Chondrocyte (in vitro differentiated cells): ENCODE measurements at regions not wholly inside any gene's neighbourhood (a gene's known extent, or its start where the extent isn't known, plus 50 kb on each side); places are given as distances from the start of the nearest gene placed in this dataset.

ENCODE experiments used
- DNase-seq: peaks from one replicate; pipeline ENCODE4 v3.0.0; 2021; ENCODE audit warnings: mixed read lengths, low spot score
- H3K27ac Mint-ChIP-seq: one replicate; pipeline ENCODE4 v1.8.0; 2021; ENCODE audit warnings: mild to moderate bottlenecking, moderate library complexity, mixed read lengths; ENCODE audit not compliant: unreplicated experiment
- H3K27me3 Mint-ChIP-seq: 2 replicates; pipeline ENCODE4 v1.8.0; 2021; ENCODE audit warnings: low read depth, mixed read lengths
- H3K36me3 Mint-ChIP-seq: 2 replicates; pipeline ENCODE4 v1.8.0; 2021; ENCODE audit warnings: low read depth, mixed read lengths
- H3K4me1 Mint-ChIP-seq: 2 replicates; pipeline ENCODE4 v1.8.0; 2021; ENCODE audit warnings: low read depth, mild to moderate bottlenecking, mixed read lengths
- H3K4me3 Mint-ChIP-seq: one replicate; pipeline ENCODE4 v1.8.0; 2021; ENCODE audit warnings: mild to moderate bottlenecking, moderate library complexity, mixed read lengths; ENCODE audit not compliant: unreplicated experiment
- H3K9me3 Mint-ChIP-seq: 2 replicates; pipeline ENCODE4 v1.8.0; 2021; ENCODE audit warnings: low read depth, mixed read lengths
- CTCF ChIP-seq: fragments of 200-600 bp; sonication (generic); IDR thresholded peaks from 2 replicates; pipeline ENCODE4 v1.5.0; 2021; ENCODE audit warnings: antibody characterized with exemption, mild to moderate bottlenecking, moderate library complexity

GRCh38 chr6:14723535-14724086 is 522.3 kb upstream of the JARID2 start:
- Mint-ChIP-seq H3K27me3 (no peaks in the 10 kb centered on the region), H3K4me1 (peaks cover 9% of the 10 kb centered on the region), H3K27ac (no peak overlapping the region), H3K4me3 (no peak overlapping the region), H3K36me3 (peaks cover 1% of the 10 kb centered on the region), H3K9me3 (no peaks in the 10 kb centered on the region)
- DNase-seq, result no peak
- no peak for TF ChIP-seq CTCF

- H3K4me3 Mint-ChIP-seq, result no peak overlapping the region
- no peak for DNase-seq
- H3K36me3 Mint-ChIP-seq, result peaks cover 1% of the 10 kb centered on the region
- peaks cover 5% of the 10 kb centered on the region for H3K4me1 Mint-ChIP-seq
- no peaks in the 10 kb centered on the region for H3K9me3 Mint-ChIP-seq
- H3K27me3 Mint-ChIP-seq, result no peaks in the 10 kb centered on the region
- TF ChIP-seq CTCF, result no peak
- H3K27ac Mint-ChIP-seq, result no peak overlapping the region
Observed at GRCh38 chr6:14724549-14724948, 521.3 kb upstream of the JARID2 start.

- Mint-ChIP-seq H3K9me3 (no peaks in the 10 kb centered on the region), H3K4me3 (no peak overlapping the region), H3K4me1 (no peaks in the 10 kb centered on the region), H3K27ac (no peak overlapping the region), H3K27me3 (no peaks in the 10 kb centered on the region), H3K36me3 (peaks cover 1% of the 10 kb centered on the region)
- DNase-seq, result no peak
- TF ChIP-seq CTCF, result no peak
Observed at GRCh38 chr6:14726816-14727493, 518.9 kb upstream of the JARID2 start.

- Mint-ChIP-seq H3K4me3 (no peak overlapping the region), H3K27me3 (no peaks in the 10 kb centered on the region), H3K4me1 (peaks cover 6% of the 10 kb centered on the region), H3K9me3 (no peaks in the 10 kb centered on the region), H3K36me3 (peaks cover 1% of the 10 kb centered on the region), H3K27ac (no peak overlapping the region)
- no peak for DNase-seq
- no peak for TF ChIP-seq CTCF
Observed at GRCh38 chr6:14727494-14728395, 518.1 kb upstream of the JARID2 start.

GRCh38 chr6:14728396-14729024 is 517.4 kb upstream of the JARID2 start:
- no peak overlapping the region for H3K27ac Mint-ChIP-seq
- no peak for DNase-seq

More at GRCh38 chr6:14728396-14729024, 517.4 kb upstream of the JARID2 start:
- TF ChIP-seq CTCF, result no peak
- Mint-ChIP-seq H3K9me3 (no peaks in the 10 kb centered on the region), H3K36me3 (peaks cover under 1% of the 10 kb centered on the region), H3K4me3 (no peak overlapping the region), H3K27me3 (no peaks in the 10 kb centered on the region), H3K4me1 (peaks cover 13% of the 10 kb centered on the region)
